ENCODE measurements at regions not wholly inside any gene's neighbourhood (a gene's known extent, or its start where the extent isn't known, plus 50 kb on each side); places are given as distances from the start of the nearest gene placed in this dataset.

DNA sequence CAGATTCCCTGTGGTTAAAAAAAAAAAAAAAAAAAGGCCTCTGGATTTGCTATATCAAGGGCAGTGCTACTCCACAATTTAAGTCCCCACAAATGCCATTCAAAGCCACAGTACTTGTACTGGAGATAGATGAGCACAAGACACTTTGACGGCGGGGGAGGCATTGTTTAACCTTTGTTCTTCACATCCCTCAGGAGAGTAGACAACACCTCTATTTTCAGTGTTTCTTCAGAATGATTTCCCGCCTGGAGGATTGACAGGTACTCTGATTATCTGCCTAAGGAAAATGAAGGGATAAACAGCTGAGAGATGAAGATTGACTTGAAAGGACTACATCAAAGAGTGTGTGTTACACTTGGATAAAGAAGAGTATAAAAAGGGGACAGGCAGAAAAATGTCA lies 58.7 kb downstream of the OTOL1 start:
- Histone ChIP-seq H4K20me1 (ENCODE audit: low read length) (no peaks in the 10 kb centered on the region), H3K27me3 (ENCODE audit: low read length) (no peaks in the 10 kb centered on the region), H3K9me3 (ENCODE audit: low read length) (no peaks in the 10 kb centered on the region), H3F3A (ENCODE audit: low read length, unreplicated experiment) (no peaks in the 10 kb centered on the region), H3K36me3 (ENCODE audit: low read depth, low read length) (no peaks in the 10 kb centered on the region), H2AFZ (ENCODE audit: low read length) (no peak overlapping the region), H3K9ac (ENCODE audit: low read length) (no peak overlapping the region), H3K4me2 (ENCODE audit: low read length) (no peak overlapping the region), H3K9me2 (replicated peaks; ENCODE audit: low read length) (no peaks in the 10 kb centered on the region), H3K27ac (ENCODE audit: low read length) (no peak overlapping the region), H3K4me3 (ENCODE audit: low read length) (no peak overlapping the region), H3K79me2 (ENCODE audit: low read length) (no peaks in the 10 kb centered on the region), H3K4me1 (ENCODE audit: insufficient read depth, low read length) (peaks cover 51% of the 10 kb centered on the region)
- ChIA-PET POLR2A (ENCODE audit: unreplicated experiment) (no interaction called here), CTCF (no interaction called here)
- no TSS peak for BruUV-seq (replicated peaks)
- ATAC-seq (no peak), DNase-seq (no peak)
- intact Hi-C loops (cut with micrococcal nuclease), result loop anchor here (5.0 kb wide), 2 partner anchors 113 to 1487 kb away; no protein-coding TSS in a partner anchor
- no peak for TF ChIP-seq EZH2phosphoT487 (IDR thresholded peaks at IDR 0.05; ENCODE audit: borderline replicate concordance, low read length)
- TF ChIP-seq, protein P1, sequence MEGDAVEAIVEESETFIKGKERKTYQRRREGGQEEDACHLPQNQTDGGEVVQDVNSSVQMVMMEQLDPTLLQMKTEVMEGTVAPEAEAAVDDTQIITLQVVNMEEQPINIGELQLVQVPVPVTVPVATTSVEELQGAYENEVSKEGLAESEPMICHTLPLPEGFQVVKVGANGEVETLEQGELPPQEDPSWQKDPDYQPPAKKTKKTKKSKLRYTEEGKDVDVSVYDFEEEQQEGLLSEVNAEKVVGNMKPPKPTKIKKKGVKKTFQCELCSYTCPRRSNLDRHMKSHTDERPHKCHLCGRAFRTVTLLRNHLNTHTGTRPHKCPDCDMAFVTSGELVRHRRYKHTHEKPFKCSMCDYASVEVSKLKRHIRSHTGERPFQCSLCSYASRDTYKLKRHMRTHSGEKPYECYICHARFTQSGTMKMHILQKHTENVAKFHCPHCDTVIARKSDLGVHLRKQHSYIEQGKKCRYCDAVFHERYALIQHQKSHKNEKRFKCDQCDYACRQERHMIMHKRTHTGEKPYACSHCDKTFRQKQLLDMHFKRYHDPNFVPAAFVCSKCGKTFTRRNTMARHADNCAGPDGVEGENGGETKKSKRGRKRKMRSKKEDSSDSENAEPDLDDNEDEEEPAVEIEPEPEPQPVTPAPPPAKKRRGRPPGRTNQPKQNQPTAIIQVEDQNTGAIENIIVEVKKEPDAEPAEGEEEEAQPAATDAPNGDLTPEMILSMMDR (conservative IDR thresholded peaks at IDR 0.05; ENCODE audit: low read depth, low read length), result no peak
- TF ChIP-seq EZH2 (IDR thresholded peaks at IDR 0.05; ENCODE audit: low read length, unreplicated experiment), result no peak

DNA sequence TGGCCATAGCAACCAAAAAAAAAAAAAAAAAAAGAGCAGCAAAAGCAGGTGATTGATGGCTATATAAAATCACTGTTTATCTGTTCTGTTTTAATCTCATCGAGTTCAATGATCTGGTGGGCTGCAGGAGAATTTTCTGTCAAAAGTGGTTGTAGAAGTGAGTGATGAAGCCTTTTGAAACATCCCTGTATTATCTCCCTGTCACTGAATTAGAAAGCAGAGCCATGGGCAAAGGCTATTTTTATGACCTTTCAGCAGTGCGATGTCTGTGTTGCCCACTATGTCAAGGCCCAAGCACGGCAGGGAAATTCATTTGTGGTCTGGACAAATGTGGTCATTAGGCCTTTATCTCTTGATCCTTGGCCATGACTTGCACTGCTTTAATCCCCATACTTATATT lies 59.9 kb downstream of the OTOL1 start:
- CTCF ChIA-PET, result no interaction called here
- no peaks in the 10 kb centered on the region for H3K9me2 ChIP-seq (replicated peaks; ENCODE audit: low read length)
- H3K9me3 ChIP-seq (ENCODE audit: low read length), result no peaks in the 10 kb centered on the region
- no peak overlapping the region for H3K9ac ChIP-seq (ENCODE audit: low read length)
- no peaks in the 10 kb centered on the region for H3K79me2 ChIP-seq (ENCODE audit: low read length)
- H3K27me3 ChIP-seq (ENCODE audit: low read length), result no peaks in the 10 kb centered on the region
- no peak for ATAC-seq
- peaks cover 49% of the 10 kb centered on the region for H3K4me1 ChIP-seq (ENCODE audit: insufficient read depth, low read length)
- no TSS peak for BruUV-seq (replicated peaks)
- no peak overlapping the region for H3K4me3 ChIP-seq (ENCODE audit: low read length)
- H2AFZ ChIP-seq (ENCODE audit: low read length), result no peak overlapping the region
- intact Hi-C loops (cut with micrococcal nuclease), result loop anchor here (5.0 kb wide), 2 partner anchors 114 to 1486 kb away; no protein-coding TSS in a partner anchor
- no peak overlapping the region for H3K4me2 ChIP-seq (ENCODE audit: low read length)
- H3K27ac ChIP-seq (ENCODE audit: low read length), result no peak overlapping the region
- H3F3A ChIP-seq (ENCODE audit: low read length, unreplicated experiment), result no peaks in the 10 kb centered on the region
- no peak for TF ChIP-seq EZH2 (IDR thresholded peaks at IDR 0.05; ENCODE audit: low read length, unreplicated experiment)
- no peak for TF ChIP-seq EZH2phosphoT487 (IDR thresholded peaks at IDR 0.05; ENCODE audit: borderline replicate concordance, low read length)
- TF ChIP-seq, protein P1 (conservative IDR thresholded peaks at IDR 0.05; ENCODE audit: low read depth, low read length), result no peak
- DNase-seq, result no peak
- no peaks in the 10 kb centered on the region for H3K36me3 ChIP-seq (ENCODE audit: low read depth, low read length)
- POLR2A ChIA-PET (ENCODE audit: unreplicated experiment), result no interaction called here
- H4K20me1 ChIP-seq (ENCODE audit: low read length), result no peaks in the 10 kb centered on the region

DNA sequence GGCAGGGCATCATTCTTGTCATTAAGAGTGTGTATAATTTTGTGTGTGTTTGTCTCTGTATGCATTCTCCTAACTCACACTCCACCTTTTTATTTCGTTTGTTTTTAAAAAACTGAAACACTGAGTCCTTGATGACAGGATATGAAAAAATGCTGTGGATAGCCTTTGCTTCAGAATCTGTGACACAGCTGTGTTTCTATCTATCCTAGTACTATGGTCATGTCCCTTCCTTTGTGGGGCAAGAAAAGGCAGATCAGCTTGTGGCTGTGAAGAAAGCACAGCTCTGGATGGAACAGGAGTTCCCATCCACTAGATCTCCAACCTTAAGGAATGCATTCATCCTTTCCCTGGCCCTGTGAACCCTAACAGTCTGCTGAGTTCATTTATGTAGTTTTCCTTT lies 60.3 kb downstream of the OTOL1 start:
- no peak overlapping the region for H3K4me2 ChIP-seq (ENCODE audit: low read length)
- no peaks in the 10 kb centered on the region for H3K36me3 ChIP-seq (ENCODE audit: low read depth, low read length)
- no peak overlapping the region for H3K4me3 ChIP-seq (ENCODE audit: low read length)
- no peaks in the 10 kb centered on the region for H3K27me3 ChIP-seq (ENCODE audit: low read length)
- ATAC-seq (no peak), DNase-seq (no peak)
- no peak overlapping the region for H3K27ac ChIP-seq (ENCODE audit: low read length)
- H3K4me1 ChIP-seq (ENCODE audit: insufficient read depth, low read length), result peaks cover 45% of the 10 kb centered on the region
- no TSS peak for BruUV-seq (replicated peaks)
- no peaks in the 10 kb centered on the region for H4K20me1 ChIP-seq (ENCODE audit: low read length)
- ChIA-PET POLR2A (ENCODE audit: unreplicated experiment) (no interaction called here), CTCF (no interaction called here)
- H3F3A ChIP-seq (ENCODE audit: low read length, unreplicated experiment), result no peaks in the 10 kb centered on the region
- TF ChIP-seq, protein P1 (conservative IDR thresholded peaks at IDR 0.05; ENCODE audit: low read depth, low read length), result no peak
- TF ChIP-seq EZH2 (IDR thresholded peaks at IDR 0.05; ENCODE audit: low read length, unreplicated experiment), result no peak
- TF ChIP-seq EZH2phosphoT487 (IDR thresholded peaks at IDR 0.05; ENCODE audit: borderline replicate concordance, low read length), result no peak
- H3K9me2 ChIP-seq (replicated peaks; ENCODE audit: low read length), result no peaks in the 10 kb centered on the region
- intact Hi-C loops (cut with micrococcal nuclease), result loop anchor here (5.0 kb wide), 2 partner anchors 115 to 1485 kb away; no protein-coding TSS in a partner anchor
- no peaks in the 10 kb centered on the region for H3K9me3 ChIP-seq (ENCODE audit: low read length)
- no peaks in the 10 kb centered on the region for H3K79me2 ChIP-seq (ENCODE audit: low read length)
- H2AFZ ChIP-seq (ENCODE audit: low read length), result no peak overlapping the region
- H3K9ac ChIP-seq (ENCODE audit: low read length), result no peak overlapping the region
